GM12801 (cell line): ENCODE measurements at regions not wholly inside any gene's neighbourhood (a gene's known extent, or its start where the extent isn't known, plus 50 kb on each side); places are given as distances from the start of the nearest gene placed in this dataset.

ENCODE experiments used
- TF ChIP-seq, protein P1 (sequence below): IDR thresholded peaks from one replicate; pipeline ENCODE4 v1.5.1; 2011; ENCODE audit warnings: control low read depth; ENCODE audit not compliant: insufficient read length; ENCODE audit errors: extremely low read depth

DNA sequence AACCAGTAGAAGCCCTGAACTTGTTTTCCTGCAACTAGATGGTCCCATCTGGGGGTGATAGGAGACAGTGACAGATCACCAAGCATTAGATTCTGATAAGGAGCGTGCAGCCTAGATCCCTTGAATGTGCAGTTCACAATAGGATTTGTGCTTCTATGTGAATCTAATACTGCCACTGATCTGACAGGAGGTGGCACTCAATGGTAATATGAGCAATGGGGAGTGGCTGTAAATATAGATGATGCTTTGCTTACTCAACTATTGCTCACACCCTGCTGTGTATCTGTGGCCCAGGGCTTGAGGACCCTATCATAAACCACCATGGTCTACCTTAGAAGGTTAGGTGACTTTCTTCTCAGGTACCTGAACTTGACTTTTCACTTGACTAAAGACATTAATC lies 417.1 kb upstream of the ARHGEF26 start:
- TF ChIP-seq, protein P1, sequence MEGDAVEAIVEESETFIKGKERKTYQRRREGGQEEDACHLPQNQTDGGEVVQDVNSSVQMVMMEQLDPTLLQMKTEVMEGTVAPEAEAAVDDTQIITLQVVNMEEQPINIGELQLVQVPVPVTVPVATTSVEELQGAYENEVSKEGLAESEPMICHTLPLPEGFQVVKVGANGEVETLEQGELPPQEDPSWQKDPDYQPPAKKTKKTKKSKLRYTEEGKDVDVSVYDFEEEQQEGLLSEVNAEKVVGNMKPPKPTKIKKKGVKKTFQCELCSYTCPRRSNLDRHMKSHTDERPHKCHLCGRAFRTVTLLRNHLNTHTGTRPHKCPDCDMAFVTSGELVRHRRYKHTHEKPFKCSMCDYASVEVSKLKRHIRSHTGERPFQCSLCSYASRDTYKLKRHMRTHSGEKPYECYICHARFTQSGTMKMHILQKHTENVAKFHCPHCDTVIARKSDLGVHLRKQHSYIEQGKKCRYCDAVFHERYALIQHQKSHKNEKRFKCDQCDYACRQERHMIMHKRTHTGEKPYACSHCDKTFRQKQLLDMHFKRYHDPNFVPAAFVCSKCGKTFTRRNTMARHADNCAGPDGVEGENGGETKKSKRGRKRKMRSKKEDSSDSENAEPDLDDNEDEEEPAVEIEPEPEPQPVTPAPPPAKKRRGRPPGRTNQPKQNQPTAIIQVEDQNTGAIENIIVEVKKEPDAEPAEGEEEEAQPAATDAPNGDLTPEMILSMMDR = no peak

DNA sequence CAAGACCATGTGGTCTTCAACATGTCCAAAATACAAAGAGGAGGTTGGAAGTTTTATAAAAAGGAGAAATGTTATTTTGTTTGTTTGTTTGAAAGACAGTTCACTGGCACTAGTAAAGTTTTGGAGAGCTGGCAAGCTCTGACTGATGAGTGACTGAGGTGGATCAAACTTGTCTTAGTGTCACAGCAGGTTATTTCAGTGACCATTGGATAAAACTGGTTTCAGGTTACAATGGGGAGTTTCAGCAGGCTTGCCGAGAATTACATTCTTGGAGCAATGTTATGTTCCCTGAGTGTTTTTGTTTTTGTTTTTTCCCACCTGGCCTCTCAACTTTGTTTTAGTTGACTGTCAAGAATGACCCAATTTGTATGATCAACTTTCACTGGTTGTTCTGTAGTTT lies 414.5 kb upstream of the ARHGEF26 start:
- TF ChIP-seq, protein P1 = no peak

DNA sequence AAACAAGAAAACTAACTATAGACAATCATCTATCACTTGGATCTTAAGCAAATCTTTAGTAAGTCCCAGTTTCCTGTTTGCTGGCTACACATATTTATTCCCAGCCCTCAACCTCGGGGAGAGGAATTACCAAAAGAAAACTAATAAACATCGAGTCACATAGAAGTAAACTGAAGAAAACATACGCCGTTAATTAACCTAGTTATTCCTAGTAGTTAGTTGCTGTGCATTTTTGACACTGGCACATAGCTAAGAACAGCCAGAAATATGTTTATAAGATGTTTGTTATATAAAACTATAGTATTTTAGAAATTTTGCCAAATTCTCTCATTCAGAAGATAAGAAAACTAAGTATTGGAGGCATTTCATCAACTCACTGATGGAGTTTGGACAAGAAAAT lies 407.2 kb upstream of the ARHGEF26 start:
- TF ChIP-seq, protein P1 = no peak

DNA sequence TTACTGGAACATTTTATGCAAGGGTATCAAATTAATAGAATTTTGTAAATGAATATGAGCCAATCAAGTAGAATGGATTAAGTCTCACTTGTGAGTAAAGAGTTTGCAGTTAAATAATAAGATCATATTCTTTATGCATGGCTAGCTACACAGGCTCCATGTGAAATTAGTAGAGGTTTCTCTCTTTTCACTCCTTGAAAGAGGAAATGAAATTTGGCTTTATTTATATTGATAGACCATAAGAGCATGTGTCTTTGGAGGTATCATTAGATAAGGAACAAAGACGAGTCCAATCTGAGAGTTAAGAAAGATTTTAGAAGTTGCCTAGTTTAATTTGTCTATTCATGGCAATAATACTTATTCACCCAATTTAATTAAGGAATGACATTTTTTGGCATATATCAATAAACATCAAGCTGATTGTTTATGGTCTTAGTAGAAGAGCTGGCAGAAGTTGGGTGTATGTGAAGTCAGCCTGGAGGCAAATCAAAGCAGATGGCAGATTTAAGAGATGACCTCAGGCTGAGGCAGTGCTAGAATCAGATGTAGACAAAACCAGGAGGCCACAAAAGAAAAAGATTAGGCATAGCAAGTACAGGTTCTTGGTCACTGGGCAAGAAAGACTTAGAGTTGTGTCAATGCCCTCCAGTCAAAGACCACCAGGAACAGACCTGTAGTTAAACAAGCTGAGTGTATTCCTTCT lies 406.5 kb upstream of the ARHGEF26 start:
- TF ChIP-seq, protein P1 = no peak

- TF ChIP-seq, protein P1 = no peak
Measured at GRCh38 chr3:153722157-153722556, 399.0 kb upstream of the ARHGEF26 start.

GRCh38 chr3:153731071-153731470 lies 390.1 kb upstream of the ARHGEF26 start:
- TF ChIP-seq, protein P1 = no peak

- TF ChIP-seq, protein P1 = no peak
Measured at GRCh38 chr3:153734777-153735551, 386.2 kb upstream of the ARHGEF26 start.
